Activated gamma-delta T cell (primary cell): ENCODE measurements at regions not wholly inside any gene's neighbourhood (a gene's known extent, or its start where the extent isn't known, plus 50 kb on each side); places are given as distances from the start of the nearest gene placed in this dataset.
"Not testable (repeated sequence)": the region's sequence is repeated elsewhere in the genome, so short reads cannot be mapped to it uniquely, and the experiment has no call there.

Source experiments
- DNase-seq: peaks from one replicate; lab custom pipeline; 2025; lab: John Stamatoyannopoulos, UW

DNA sequence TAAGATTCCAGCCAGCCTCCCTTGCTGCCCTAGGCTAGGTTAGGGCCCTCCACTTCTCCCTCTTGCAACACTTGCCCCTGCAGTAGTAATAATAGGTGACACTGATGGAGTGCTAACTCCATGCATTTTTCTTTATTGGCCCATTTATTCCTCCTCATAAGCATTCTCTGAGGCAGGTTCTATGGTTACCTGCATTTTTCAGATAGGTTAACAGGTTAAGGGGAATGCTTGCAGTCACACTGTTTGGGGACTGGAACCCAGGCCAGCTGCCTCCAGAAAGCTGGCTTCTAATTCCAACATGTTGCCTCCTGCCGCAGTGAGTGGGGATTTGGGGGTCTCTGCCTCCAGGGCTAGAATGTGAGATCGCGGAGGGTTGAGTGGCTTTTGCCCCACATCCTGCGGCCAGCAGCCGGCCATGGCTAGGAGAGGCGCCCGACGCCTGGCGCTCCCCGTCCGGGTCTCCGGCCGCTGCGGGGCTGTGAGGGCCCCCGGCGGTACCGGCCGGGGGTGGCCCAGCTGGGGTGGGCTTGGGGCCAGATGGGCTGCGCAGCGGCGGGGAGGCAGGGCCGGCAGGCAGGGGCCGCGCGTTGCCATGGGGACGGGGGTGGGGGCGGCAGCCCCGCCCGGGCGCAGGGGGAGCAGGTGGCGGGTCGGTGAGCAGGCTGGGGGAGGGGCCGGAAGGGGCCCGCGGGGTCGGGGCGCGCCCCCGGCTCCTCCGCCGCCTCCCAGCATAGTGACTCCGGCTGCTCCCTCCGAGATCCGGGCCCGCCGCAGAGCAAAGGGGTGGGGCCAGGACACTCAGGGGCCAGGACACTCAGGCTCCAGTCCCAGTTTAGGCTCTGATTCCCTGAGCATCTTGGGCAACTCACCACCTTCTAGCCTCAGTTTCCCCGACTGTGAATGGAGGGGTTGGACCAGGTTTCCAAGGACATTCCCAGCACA is 68.4 kb upstream of the SSBP3 start:
- DNase-seq, result peak; percentile 34

DNA sequence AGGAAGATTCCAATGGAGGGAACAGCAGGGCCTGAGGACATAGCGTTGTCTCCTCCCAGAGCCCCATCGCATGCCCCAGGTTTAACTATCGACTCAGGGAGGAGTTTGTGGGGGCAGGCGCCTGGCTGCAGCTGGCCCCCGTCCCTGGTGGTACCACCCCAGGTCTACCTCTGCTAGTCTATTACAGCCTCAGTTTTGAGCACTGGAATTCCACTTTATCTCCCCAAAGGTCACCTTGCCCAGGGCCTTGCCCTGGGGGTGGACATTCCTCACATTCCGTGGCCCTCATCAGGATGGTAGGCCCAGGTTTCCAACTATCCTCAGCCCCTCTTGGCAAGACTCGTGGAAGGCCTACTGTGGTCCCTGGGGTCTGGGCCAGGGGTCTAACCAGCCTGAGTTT is 65.4 kb upstream of the SSBP3 start:
- DNase-seq, result no peak

- not testable (repeated sequence) for DNase-seq
Measured at GRCh38 chr1:54469444-54469843, 63.2 kb upstream of the SSBP3 start.

DNA sequence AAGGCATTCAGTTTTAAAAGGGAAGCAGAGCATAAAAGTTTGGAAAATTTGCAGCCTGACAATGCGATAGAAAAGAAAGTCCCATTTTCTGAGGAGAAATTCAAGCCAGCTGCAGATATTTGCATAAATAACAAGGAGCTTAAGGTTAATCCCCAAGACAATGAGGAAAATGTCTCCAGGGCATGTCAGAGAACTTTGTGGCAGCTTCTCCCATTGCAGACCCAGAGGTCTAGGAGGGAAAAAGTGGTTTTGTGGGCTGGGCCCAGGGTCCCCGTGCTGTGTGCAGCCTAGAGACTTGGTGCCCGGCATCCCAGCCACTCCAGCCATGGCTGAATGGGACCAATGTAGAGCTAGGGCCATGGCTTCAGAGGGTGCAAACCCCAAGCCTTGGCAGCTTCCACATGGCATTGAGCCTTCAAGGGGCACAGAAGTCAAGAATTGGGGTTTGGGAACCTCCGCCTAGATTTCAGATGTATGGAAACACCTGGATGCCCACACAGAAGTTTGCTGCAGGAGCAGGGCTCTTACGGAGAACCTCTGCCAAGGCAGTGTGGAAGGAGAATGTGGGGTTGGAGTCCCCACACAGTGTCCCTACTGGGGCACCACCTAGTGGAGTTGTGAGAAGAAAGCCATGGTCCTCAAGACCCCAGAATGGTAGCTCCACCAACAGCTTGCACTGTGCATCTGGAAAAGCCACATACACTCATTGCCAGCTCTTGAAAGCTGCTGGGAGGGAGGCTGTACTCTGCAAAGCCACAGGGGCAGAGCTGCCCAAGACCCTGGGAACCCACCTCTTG is 62.3 kb upstream of the SSBP3 start:
- not testable (repeated sequence) for DNase-seq

GRCh38 chr1:54465351-54465811 is 59.2 kb upstream of the SSBP3 start:
- no peak for DNase-seq

GRCh38 chr1:54464477-54465146 is 58.4 kb upstream of the SSBP3 start:
- no peak for DNase-seq

GRCh38 chr1:54464031-54464476 is 57.9 kb upstream of the SSBP3 start:
- DNase-seq, result no peak

- DNase-seq, result no peak
Measured at GRCh38 chr1:54463259-54464030, 57.3 kb upstream of the SSBP3 start.

GRCh38 chr1:54462597-54463258 is 56.5 kb upstream of the SSBP3 start:
- no peak for DNase-seq

DNA sequence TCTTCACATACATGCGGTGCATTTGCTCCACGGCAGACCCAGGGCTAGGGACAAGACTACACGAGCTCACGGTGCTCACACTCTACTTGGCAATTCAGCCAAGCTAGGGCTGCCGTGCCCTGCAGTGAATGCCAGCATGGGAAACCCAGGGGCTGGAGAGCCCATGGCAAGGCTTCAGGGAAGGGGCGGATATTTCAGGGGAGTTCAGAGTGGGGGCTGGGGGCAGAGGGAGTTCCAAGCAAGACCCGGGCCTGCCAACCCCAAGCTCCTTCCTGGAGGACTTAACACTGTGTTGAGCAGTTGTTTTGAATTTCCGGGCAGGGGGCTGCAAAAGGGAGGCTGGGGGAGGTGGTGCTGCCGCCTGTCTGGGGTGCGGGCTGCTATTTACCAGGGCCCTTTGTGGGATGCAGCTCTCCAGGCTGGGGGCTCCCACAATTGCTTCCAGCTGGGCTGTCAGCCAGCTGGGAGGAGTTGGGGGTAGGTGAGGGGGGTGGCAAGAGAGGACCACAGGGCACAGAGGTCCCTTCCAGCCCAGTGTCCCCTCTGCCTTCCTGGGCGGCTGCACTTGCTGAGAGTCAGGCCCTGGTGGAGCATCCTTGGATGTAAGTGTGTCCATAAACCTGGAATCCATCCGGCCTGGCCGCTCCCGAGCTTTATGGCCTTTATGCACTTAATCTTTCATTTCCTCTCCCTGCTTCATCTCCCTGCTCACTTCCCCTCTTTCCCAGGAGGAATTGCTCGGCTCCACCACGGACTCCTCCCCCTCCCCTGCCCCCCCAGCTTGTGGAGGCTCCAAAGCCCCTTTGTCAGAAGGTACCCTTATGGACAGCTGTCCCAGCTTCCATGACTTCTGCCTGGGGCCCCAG is 55.8 kb upstream of the SSBP3 start:
- no peak for DNase-seq

DNA sequence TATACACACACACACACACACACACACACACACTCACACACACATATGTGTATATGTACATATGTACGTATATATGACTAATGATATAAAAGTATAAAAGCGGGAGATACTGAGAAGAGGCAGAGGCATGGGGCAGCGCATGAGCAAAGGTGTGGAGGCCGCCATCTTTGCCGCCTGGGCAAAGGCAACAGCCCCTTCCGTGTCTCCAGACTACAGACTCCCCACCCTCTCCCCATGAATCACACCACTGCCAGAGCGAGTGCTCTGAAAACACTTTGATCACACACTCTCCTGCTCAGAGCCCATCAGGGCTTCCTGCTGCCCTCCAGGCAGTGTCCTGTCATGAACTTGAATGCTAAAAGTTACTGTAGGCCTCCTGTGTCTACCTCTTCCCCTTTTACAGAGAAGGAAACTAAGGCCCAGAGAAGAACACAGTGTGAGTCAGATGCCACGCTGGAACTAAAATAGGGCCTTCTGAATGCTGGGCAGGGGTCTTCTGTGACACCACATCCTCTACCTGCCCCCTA is 54.7 kb upstream of the SSBP3 start:
- no peak for DNase-seq

DNA sequence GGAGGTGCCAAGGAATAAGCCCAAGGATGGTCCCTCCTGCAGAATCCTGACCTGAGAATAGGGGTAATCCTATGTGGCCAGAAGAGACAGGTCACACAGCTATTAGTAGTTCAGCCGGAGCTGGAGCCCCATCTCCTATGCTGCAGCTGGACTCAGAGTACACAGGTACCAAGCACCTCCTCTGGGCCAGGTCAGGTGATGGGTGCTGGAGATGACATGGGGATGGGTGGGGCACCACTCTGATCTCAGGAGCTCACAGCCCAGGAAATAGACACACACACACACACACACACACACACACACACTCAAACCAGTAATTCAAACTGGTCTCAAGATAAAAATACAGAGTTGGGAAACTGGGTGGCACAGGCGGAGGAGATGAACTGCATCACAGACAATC is 54.2 kb upstream of the SSBP3 start:
- DNase-seq, result no peak

DNA sequence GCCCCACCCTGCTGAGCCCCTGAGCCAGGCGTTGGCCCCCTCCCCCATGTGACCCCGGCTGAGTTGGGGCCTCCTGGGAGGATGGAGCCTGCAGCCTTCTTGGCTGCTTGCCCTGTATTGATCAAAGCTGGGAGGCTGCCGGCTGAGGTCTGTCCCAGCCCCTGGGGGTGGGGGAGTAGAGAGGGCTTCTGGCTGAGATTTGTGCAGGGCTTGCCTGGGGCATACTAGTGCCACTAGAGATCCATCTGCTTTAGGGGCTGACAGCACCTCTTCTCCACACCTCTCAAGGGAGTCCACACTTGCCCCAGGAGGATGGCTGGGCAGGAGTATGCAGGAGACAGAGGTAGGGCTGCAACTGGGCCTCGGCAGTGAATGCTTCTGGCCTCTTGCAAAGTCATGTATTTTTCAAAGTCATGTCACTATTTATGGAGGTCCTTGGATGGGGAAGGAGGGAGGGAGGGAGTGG is 53.6 kb upstream of the SSBP3 start:
- no peak for DNase-seq

- DNase-seq, result no peak
Measured at GRCh38 chr1:54459140-54459539, 52.9 kb upstream of the SSBP3 start.

- no peak for DNase-seq
Measured at GRCh38 chr1:54456921-54457529, 50.8 kb upstream of the SSBP3 start.

DNA sequence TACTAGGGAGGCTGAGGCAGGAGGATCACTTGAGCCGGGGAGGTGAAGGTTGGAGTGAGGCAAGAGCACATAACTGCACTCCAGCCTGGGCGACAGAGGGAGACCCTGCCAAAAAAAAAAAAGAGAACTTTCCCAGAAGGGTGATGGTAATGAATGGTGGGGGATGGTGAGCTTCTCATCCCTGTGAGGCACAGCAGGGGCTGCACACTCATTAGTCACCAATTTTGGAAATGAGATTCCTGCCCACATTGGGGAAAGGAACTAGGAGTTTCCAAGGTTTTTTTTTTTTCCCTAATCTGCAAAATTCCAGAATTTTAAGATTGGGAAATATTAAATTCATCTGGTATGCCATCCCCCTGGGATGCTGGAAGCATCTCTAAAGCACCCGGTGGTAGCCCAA is 50.2 kb upstream of the SSBP3 start:
- no peak for DNase-seq
